HL-60 (cell line): ENCODE measurements at regions not wholly inside any gene's neighbourhood (a gene's known extent, or its start where the extent isn't known, plus 50 kb on each side); places are given as distances from the start of the nearest gene placed in this dataset.

Source experiments
- TF ChIP-seq, protein P1 (sequence below): IDR thresholded peaks from one replicate; pipeline ENCODE4 v1.5.1; 2011; ENCODE audit warnings: low read length, control low read depth, inconsistent platforms; ENCODE audit not compliant: insufficient read depth
- TF ChIP-seq, protein P2 (sequence below): IDR thresholded peaks from 2 replicates; pipeline ENCODE4 v1.6.1; 2012; ENCODE audit warnings: low read depth; ENCODE audit not compliant: insufficient replicate concordance

DNA sequence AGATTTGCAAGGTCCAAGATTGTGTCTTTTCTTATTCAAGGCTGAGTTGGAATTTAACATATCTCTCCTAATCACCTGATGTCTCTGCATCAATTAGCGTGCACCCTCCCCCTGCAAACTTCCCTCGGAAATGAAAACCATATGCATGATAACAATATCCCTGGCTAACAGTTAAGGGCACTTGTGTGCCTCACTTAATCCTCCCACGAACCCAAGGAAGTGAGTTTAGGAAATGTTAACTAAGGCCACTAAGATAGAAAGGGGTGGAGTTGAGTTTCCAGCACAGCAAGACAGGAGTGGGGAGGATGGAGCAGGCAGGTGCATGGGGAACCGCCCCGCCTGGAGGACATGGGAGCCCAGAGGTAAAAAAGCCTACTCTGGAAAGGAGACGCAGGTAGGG, 52.4 kb upstream of the PTMA start:
- TF ChIP-seq, protein P1, sequence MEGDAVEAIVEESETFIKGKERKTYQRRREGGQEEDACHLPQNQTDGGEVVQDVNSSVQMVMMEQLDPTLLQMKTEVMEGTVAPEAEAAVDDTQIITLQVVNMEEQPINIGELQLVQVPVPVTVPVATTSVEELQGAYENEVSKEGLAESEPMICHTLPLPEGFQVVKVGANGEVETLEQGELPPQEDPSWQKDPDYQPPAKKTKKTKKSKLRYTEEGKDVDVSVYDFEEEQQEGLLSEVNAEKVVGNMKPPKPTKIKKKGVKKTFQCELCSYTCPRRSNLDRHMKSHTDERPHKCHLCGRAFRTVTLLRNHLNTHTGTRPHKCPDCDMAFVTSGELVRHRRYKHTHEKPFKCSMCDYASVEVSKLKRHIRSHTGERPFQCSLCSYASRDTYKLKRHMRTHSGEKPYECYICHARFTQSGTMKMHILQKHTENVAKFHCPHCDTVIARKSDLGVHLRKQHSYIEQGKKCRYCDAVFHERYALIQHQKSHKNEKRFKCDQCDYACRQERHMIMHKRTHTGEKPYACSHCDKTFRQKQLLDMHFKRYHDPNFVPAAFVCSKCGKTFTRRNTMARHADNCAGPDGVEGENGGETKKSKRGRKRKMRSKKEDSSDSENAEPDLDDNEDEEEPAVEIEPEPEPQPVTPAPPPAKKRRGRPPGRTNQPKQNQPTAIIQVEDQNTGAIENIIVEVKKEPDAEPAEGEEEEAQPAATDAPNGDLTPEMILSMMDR = no peak
- TF ChIP-seq, protein P2, sequence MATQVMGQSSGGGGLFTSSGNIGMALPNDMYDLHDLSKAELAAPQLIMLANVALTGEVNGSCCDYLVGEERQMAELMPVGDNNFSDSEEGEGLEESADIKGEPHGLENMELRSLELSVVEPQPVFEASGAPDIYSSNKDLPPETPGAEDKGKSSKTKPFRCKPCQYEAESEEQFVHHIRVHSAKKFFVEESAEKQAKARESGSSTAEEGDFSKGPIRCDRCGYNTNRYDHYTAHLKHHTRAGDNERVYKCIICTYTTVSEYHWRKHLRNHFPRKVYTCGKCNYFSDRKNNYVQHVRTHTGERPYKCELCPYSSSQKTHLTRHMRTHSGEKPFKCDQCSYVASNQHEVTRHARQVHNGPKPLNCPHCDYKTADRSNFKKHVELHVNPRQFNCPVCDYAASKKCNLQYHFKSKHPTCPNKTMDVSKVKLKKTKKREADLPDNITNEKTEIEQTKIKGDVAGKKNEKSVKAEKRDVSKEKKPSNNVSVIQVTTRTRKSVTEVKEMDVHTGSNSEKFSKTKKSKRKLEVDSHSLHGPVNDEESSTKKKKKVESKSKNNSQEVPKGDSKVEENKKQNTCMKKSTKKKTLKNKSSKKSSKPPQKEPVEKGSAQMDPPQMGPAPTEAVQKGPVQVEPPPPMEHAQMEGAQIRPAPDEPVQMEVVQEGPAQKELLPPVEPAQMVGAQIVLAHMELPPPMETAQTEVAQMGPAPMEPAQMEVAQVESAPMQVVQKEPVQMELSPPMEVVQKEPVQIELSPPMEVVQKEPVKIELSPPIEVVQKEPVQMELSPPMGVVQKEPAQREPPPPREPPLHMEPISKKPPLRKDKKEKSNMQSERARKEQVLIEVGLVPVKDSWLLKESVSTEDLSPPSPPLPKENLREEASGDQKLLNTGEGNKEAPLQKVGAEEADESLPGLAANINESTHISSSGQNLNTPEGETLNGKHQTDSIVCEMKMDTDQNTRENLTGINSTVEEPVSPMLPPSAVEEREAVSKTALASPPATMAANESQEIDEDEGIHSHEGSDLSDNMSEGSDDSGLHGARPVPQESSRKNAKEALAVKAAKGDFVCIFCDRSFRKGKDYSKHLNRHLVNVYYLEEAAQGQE = no peak
